Transverse colon (tissue), 4 donors: ENCODE measurements at regions not wholly inside any gene's neighbourhood (a gene's known extent, or its start where the extent isn't known, plus 50 kb on each side); places are given as distances from the start of the nearest gene placed in this dataset.

Experiments used
- DNase-seq: peaks from one replicate; pipeline ENCODE4 v3.0.0-alpha.2; 2019
- H3K27ac ChIP-seq, 4 donors: fragments of 200-600 bp; sonication (generic); 2 replicates each; pipeline ENCODE4 v1.5.1; 2016 to 2018; ENCODE audit warnings: inconsistent platforms in 4 of 4
- H3K27me3 ChIP-seq: fragments of 200-600 bp; sonication (generic); 2 replicates; pipeline ENCODE4 v1.5.1; 2017; ENCODE audit warnings: inconsistent platforms
- H3K36me3 ChIP-seq, 4 donors: fragments of 200-600 bp; sonication (generic); 2 replicates each; pipeline ENCODE4 v1.5.1; 2017 to 2019; ENCODE audit warnings: inconsistent platforms in 4 of 4
- H3K4me1 ChIP-seq, 4 donors: fragments of 200-600 bp; sonication (generic); 2 replicates each; pipeline ENCODE4 v1.5.1; 2017 to 2020; ENCODE audit warnings: inconsistent platforms in 4 of 4
- H3K4me3 ChIP-seq, 4 donors: fragments of 200-600 bp; sonication (generic); 1 replicate in 1 of 4; 2 replicates in 3 of 4; pipeline versions ENCODE4 v1.5.1 to v1.6.1; 2017 to 2019; ENCODE audit warnings: inconsistent platforms in 4 of 4
- H3K9me3 ChIP-seq, 2 donors: fragments of 200-600 bp; sonication (generic); 2 replicates each; pipeline ENCODE4 v1.5.1; 2017 to 2019; ENCODE audit warnings: inconsistent platforms in 2 of 2
- EP300 ChIP-seq: sonication (generic); formaldehyde crosslinking; IDR thresholded peaks from one replicate; pipeline ENCODE4 v1.6.1; 2017; ENCODE audit warnings: antibody characterized with exemption, low read depth
- POLR2A ChIP-seq: fragments of 450-650 bp; IDR thresholded peaks from one replicate; pipeline ENCODE4 v1.6.1; 2016; ENCODE audit warnings: antibody characterized with exemption, mild to moderate bottlenecking, moderate library complexity
- POLR2AphosphoS5 ChIP-seq, 3 donors: sonication (generic); formaldehyde crosslinking; IDR thresholded peaks; one replicate each; pipeline ENCODE4 v1.6.1; 2016; ENCODE audit warnings: antibody characterized with exemption in 3 of 3
- WGBS, 2 donors: methylation state at CpG; one replicate each; pipeline ENCODE4 v1.1.5; 2018; ENCODE audit warnings: low coverage in 1 of 2; 5-methylcytosine and 5-hydroxymethylcytosine counted together
- in situ Hi-C, 4 donors: fragments of 200-750 bp; cut with MboI; loops; one replicate each; pipeline versions ENCODE4 v1.15.0 to v1.15.1; 2017; ENCODE audit warnings: low sequenced_read_pairs in 3 of 4, low pct_ligation_motif_present in 1 of 4, low pct_unique_long_range_greater_than_20kb in 1 of 4
- intact Hi-C: fragments of 100-400 bp; cut with DNase I; formaldehyde crosslinking; loops from one replicate; pipeline ENCODE4 v1.15.1; 2023; ENCODE audit warnings: low total_unique reads
- TF ChIP-seq, protein P1 (sequence below), 5 experiments: fragments of 200-600 bp in 3 of 5; fragments of 450-650 bp in 2 of 5; sonication (generic) in 3 of 5; IDR thresholded peaks; 1 replicate in 2 of 5; 2 replicates in 3 of 5; pipeline ENCODE4 v1.5.1; 2016 to 2017; ENCODE audit warnings: antibody characterized with exemption in 5 of 5, inconsistent platforms in 3 of 5, mild to moderate bottlenecking in 2 of 5, moderate library complexity in 1 of 5

GRCh38 chr9:87073692-87074091 is 126.4 kb upstream of the GAS1 start:
- H3K36me3 ChIP-seq, result no peaks in the 10 kb centered on the region
- intact Hi-C loops (no loop called here), in situ Hi-C loops (no loop called here)
- H3K9me3 ChIP-seq, result no peaks in the 10 kb centered on the region
- TF ChIP-seq EP300 (no peak), POLR2A (no peak), POLR2AphosphoS5 (IDR thresholded peaks at IDR 0.05) (no peak)
- TF ChIP-seq, protein P1, sequence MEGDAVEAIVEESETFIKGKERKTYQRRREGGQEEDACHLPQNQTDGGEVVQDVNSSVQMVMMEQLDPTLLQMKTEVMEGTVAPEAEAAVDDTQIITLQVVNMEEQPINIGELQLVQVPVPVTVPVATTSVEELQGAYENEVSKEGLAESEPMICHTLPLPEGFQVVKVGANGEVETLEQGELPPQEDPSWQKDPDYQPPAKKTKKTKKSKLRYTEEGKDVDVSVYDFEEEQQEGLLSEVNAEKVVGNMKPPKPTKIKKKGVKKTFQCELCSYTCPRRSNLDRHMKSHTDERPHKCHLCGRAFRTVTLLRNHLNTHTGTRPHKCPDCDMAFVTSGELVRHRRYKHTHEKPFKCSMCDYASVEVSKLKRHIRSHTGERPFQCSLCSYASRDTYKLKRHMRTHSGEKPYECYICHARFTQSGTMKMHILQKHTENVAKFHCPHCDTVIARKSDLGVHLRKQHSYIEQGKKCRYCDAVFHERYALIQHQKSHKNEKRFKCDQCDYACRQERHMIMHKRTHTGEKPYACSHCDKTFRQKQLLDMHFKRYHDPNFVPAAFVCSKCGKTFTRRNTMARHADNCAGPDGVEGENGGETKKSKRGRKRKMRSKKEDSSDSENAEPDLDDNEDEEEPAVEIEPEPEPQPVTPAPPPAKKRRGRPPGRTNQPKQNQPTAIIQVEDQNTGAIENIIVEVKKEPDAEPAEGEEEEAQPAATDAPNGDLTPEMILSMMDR (IDR thresholded peaks at IDR 0.05), result no peak
- DNase-seq, result no peak
- 71 to 84% methylated on average over 5 to 6 of the region's 6 CpGs for WGBS, 2 donors
- no peaks in the 10 kb centered on the region for H3K27me3 ChIP-seq
- H3K4me1 ChIP-seq, result no peaks in the 10 kb centered on the region
- H3K27ac ChIP-seq, result no peak overlapping the region
- no peak overlapping the region for H3K4me3 ChIP-seq

DNA sequence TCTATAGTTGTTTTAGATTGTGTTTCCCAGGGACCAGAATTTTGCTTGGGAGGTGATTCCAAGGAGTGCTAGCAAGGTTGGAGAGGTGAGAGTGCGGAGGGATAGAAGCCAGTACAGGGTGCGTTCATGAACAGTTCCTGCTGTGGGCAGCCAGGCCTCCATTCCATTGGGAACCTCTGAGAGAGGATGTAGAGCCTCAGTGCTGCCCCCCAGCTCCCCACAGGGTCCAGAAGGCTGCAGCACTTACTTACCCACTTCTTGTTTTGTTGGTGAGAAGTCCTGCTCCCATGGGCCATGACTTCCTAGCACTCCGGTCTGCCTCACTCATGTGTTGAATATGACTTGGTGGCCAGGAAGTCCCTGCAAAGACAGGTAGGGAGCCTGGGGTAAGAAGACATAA is 128.2 kb upstream of the GAS1 start:
- in situ Hi-C loops, result no loop called here
- TF ChIP-seq POLR2A (no peak), POLR2AphosphoS5 (IDR thresholded peaks at IDR 0.05) (no peak), EP300 (no peak)
- TF ChIP-seq, protein P1 (IDR thresholded peaks at IDR 0.05), result no peak
- H3K4me3 ChIP-seq, result no peak overlapping the region
- no peaks in the 10 kb centered on the region for H3K4me1 ChIP-seq
- no peak for DNase-seq
- H3K27me3 ChIP-seq, result no peaks in the 10 kb centered on the region
- intact Hi-C loops, result no loop called here
- H3K36me3 ChIP-seq, result no peaks in the 10 kb centered on the region
- H3K9me3 ChIP-seq, result no peaks in the 10 kb centered on the region
- WGBS, 2 donors, result 92 to 100% methylated on average over 1 to 3 of the region's 3 CpGs
- no peak overlapping the region for H3K27ac ChIP-seq

DNA sequence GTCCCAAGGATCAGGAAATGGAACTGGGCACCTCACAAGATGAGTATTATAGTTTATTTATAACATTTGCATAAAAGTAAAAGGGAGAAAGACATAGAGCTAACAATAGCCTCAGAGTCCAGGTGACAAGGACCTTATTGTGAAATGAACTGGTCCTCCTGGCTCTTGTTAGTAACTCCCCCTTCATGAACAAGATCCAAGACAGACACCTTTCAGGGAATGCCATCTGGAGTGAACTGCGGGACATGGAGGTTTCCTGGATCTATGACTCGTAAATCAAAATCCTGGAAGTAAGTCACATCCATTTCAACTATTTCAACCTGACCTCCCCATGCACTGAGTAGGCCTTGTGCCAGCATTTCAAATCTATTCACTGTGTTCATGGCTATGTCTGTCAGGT is 129.5 kb upstream of the GAS1 start:
- 82 to 100% methylated on average over 2 of the region's 2 CpGs for WGBS, 2 donors
- Histone ChIP-seq H3K9me3 (no peaks in the 10 kb centered on the region), H3K27me3 (no peaks in the 10 kb centered on the region), H3K4me3 (no peak overlapping the region), H3K36me3 (no peaks in the 10 kb centered on the region), H3K27ac (peak overlapping the region in 1 of 4 donors; percentile 8), H3K4me1 (no peaks in the 10 kb centered on the region)
- TF ChIP-seq POLR2AphosphoS5 (IDR thresholded peaks at IDR 0.05) (no peak), POLR2A (no peak), EP300 (no peak)
- TF ChIP-seq, protein P1 (IDR thresholded peaks at IDR 0.05), result no peak
- DNase-seq, result no peak
- intact Hi-C loops, result no loop called here
- in situ Hi-C loops, result no loop called here

- H3K27me3 ChIP-seq, result no peaks in the 10 kb centered on the region
Measured at GRCh38 chr9:87077986-87078385, 130.7 kb upstream of the GAS1 start.

More at GRCh38 chr9:87077986-87078385, 130.7 kb upstream of the GAS1 start:
- intact Hi-C loops (no loop called here), in situ Hi-C loops (no loop called here)
- no peak for DNase-seq
- Histone ChIP-seq H3K9me3 (no peaks in the 10 kb centered on the region), H3K36me3 (no peaks in the 10 kb centered on the region), H3K27ac (no peak overlapping the region), H3K4me3 (no peak overlapping the region), H3K4me1 (no peaks in the 10 kb centered on the region)
- 83 to 100% methylated on average over 1 to 3 of the region's 3 CpGs for WGBS, 2 donors
- TF ChIP-seq POLR2A (no peak), POLR2AphosphoS5 (IDR thresholded peaks at IDR 0.05) (no peak), EP300 (no peak)
- TF ChIP-seq, protein P1 (IDR thresholded peaks at IDR 0.05), result no peak
